HEK293 (cell line): ENCODE measurements at regions not wholly inside any gene's neighbourhood (a gene's known extent, or its start where the extent isn't known, plus 50 kb on each side); places are given as distances from the start of the nearest gene placed in this dataset.

Experiments
- CTCF ChIA-PET: fragments of 350-600 bp; formaldehyde crosslinking; extraction: SDS; loops from one replicate; lab custom pipeline; 2021; ENCODE audit warnings: antibody characterized with exemption; lab: Yijun Ruan, JAX
- POLR2A ChIA-PET: fragments of 300-600 bp; formaldehyde crosslinking; extraction: SDS; loops from one replicate; lab custom pipeline; 2020; ENCODE audit warnings: antibody characterized with exemption, inconsistent platforms; lab: Yijun Ruan, JAX
- H3K27ac ChIP-seq: fragments of 200-500 bp; sonication (Bioruptor generic); 2 replicates; pipeline ENCODE4 v1.5.1; 2014; ENCODE audit warnings: low read depth, low read length, control low read depth, inconsistent platforms; ENCODE audit errors: extremely low read depth
- H3K36me3 ChIP-seq, 2 experiments: fragments of 200-500 bp in 1 of 2; sonication (Bioruptor generic) in 1 of 2; 1 replicate in 1 of 2; 2 replicates in 1 of 2; pipeline ENCODE4 v1.5.1; 2014 to 2017; ENCODE audit warnings: inconsistent platforms in 2 of 2, low read length in 2 of 2; ENCODE audit not compliant: control insufficient read depth in 2 of 2, insufficient read depth in 1 of 2
- H3K4me1 ChIP-seq: fragments of 200-500 bp; sonication (Bioruptor generic); 2 replicates; pipeline ENCODE4 v1.5.1; 2014; ENCODE audit warnings: mild to moderate bottlenecking, low read length, inconsistent platforms; ENCODE audit not compliant: control insufficient read depth, insufficient read depth
- H3K4me3 ChIP-seq: 2 replicates; pipeline ENCODE4 v1.5.1; 2011; ENCODE audit warnings: low read depth, mild to moderate bottlenecking, control low read depth, low read length, moderate library complexity
- H3K9me3 ChIP-seq: fragments of 200-500 bp; sonication (Bioruptor generic); 2 replicates; pipeline ENCODE4 v1.5.1; 2014; ENCODE audit warnings: low read depth, low read length, inconsistent platforms; ENCODE audit not compliant: control insufficient read depth, insufficient read depth
- FEZF1 ChIP-seq: fragments of 450-650 bp; formaldehyde crosslinking; IDR thresholded peaks from 2 replicates; pipeline ENCODE4 v1.5.1; 2016; ENCODE audit warnings: missing biosample characterization, missing genetic modification characterization
- GLIS1 ChIP-seq: fragments of 450-650 bp; formaldehyde crosslinking; IDR thresholded peaks from 2 replicates; pipeline ENCODE4 v1.5.1; 2016; ENCODE audit warnings: missing biosample characterization, missing genetic modification characterization
- KLF1 ChIP-seq: fragments of 450-650 bp; formaldehyde crosslinking; IDR thresholded peaks from 2 replicates; pipeline ENCODE4 v1.5.1; 2016; ENCODE audit warnings: missing biosample characterization, missing genetic modification characterization
- KLF10 ChIP-seq: fragments of 450-650 bp; IDR thresholded peaks from 2 replicates; pipeline ENCODE4 v1.5.1; 2018; ENCODE audit warnings: missing biosample characterization, mild to moderate bottlenecking, missing genetic modification characterization
- ZIC2 ChIP-seq: fragments of 450-650 bp; formaldehyde crosslinking; IDR thresholded peaks from 2 replicates; pipeline ENCODE4 v1.5.1; 2016; ENCODE audit warnings: missing biosample characterization, missing genetic modification characterization
- ZNF311 ChIP-seq: fragments of 450-650 bp; formaldehyde crosslinking; IDR thresholded peaks from 2 replicates; pipeline ENCODE4 v1.5.1; 2017; ENCODE audit warnings: missing biosample characterization, missing genetic modification characterization, borderline replicate concordance
- ZNF324 ChIP-seq: fragments of 450-650 bp; formaldehyde crosslinking; IDR thresholded peaks from 2 replicates; pipeline ENCODE4 v1.5.1; 2016; ENCODE audit warnings: missing biosample characterization, missing genetic modification characterization
- ZNF391 ChIP-seq: fragments of 450-650 bp; formaldehyde crosslinking; IDR thresholded peaks from 2 replicates; pipeline ENCODE4 v1.5.1; 2016; ENCODE audit warnings: low read depth, missing biosample characterization, missing genetic modification characterization, borderline replicate concordance
- ZNF473 ChIP-seq: fragments of 450-650 bp; formaldehyde crosslinking; IDR thresholded peaks from 2 replicates; pipeline ENCODE4 v1.5.1; 2017; ENCODE audit warnings: missing biosample characterization, missing genetic modification characterization
- ZNF514 ChIP-seq: fragments of 450-650 bp; formaldehyde crosslinking; IDR thresholded peaks from 2 replicates; pipeline ENCODE4 v1.5.1; 2016; ENCODE audit warnings: missing biosample characterization, missing genetic modification characterization
- ZNF529 ChIP-seq: fragments of 450-650 bp; formaldehyde crosslinking; IDR thresholded peaks from 2 replicates; pipeline ENCODE4 v1.5.1; 2017; ENCODE audit warnings: missing genetic modification characterization, missing biosample characterization; ENCODE audit not compliant: insufficient replicate concordance
- ZNF548 ChIP-seq: fragments of 450-650 bp; formaldehyde crosslinking; IDR thresholded peaks from 2 replicates; pipeline ENCODE4 v1.5.1; 2016; ENCODE audit warnings: missing biosample characterization, missing genetic modification characterization
- ZNF596 ChIP-seq: fragments of 450-650 bp; IDR thresholded peaks from 2 replicates; pipeline ENCODE4 v1.5.0; 2018; ENCODE audit warnings: missing biosample characterization, mild to moderate bottlenecking, missing genetic modification characterization, moderate library complexity
- ZNF626 ChIP-seq: fragments of 450-650 bp; sonication (Bioruptor Pico); formaldehyde crosslinking; IDR thresholded peaks from 2 replicates; pipeline ENCODE4 v1.5.1; 2018; ENCODE audit warnings: missing biosample characterization, missing genetic modification characterization, inconsistent platforms
- ZNF664 ChIP-seq: fragments of 450-650 bp; formaldehyde crosslinking; IDR thresholded peaks from 2 replicates; pipeline ENCODE4 v1.5.1; 2016; ENCODE audit warnings: missing biosample characterization, missing genetic modification characterization
- ZNF707 ChIP-seq: fragments of 450-650 bp; formaldehyde crosslinking; IDR thresholded peaks from 2 replicates; pipeline ENCODE4 v1.5.1; 2016; ENCODE audit warnings: missing biosample characterization, missing genetic modification characterization
- ZNF843 ChIP-seq: fragments of 450-650 bp; formaldehyde crosslinking; IDR thresholded peaks from 2 replicates; pipeline ENCODE4 v1.5.1; 2016; ENCODE audit warnings: missing biosample characterization, missing genetic modification characterization
- TF ChIP-seq, protein P1 (sequence below): fragments of 450-650 bp; formaldehyde crosslinking; IDR thresholded peaks from 2 replicates; pipeline ENCODE4 v1.5.1; 2016; ENCODE audit warnings: missing biosample characterization, missing genetic modification characterization, borderline replicate concordance
- TF ChIP-seq, protein P2 (sequence below): fragments of 450-650 bp; formaldehyde crosslinking; IDR thresholded peaks from 2 replicates; pipeline ENCODE4 v1.5.1; 2016; ENCODE audit warnings: missing biosample characterization, missing genetic modification characterization, borderline replicate concordance
- TF ChIP-seq, protein P3 (sequence below): fragments of 450-650 bp; formaldehyde crosslinking; IDR thresholded peaks from 2 replicates; pipeline ENCODE4 v1.5.1; 2017; ENCODE audit warnings: missing biosample characterization, missing genetic modification characterization
- TF ChIP-seq, protein P4 (sequence below): fragments of 450-650 bp; formaldehyde crosslinking; IDR thresholded peaks from 2 replicates; pipeline ENCODE4 v1.5.0; 2017; ENCODE audit warnings: missing biosample characterization, missing genetic modification characterization, borderline replicate concordance
- TF ChIP-seq, protein P5 (sequence below): fragments of 450-650 bp; formaldehyde crosslinking; IDR thresholded peaks from 2 replicates; pipeline ENCODE4 v1.5.1; 2017; ENCODE audit warnings: missing biosample characterization, missing genetic modification characterization

DNA sequence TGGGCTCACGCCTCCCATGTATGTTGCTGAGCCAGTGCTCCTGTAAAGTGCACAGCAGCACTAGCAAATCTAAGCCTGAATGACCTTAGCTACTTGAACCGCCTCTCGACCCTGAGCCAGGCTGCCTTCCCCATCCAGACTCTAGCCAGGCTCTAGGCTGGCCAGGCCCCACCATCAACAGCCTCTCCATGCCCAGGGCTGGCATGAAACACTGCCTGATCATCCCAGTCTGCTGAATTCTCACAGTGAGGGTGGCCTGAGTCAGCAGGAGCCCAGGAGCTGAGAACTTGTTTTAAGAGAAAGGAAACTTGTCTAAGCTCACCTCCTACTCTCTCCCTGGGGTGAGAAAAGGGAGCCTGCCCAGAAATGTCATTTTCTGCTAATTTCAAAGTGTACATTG, 733.3 kb downstream of the PTPRU start:
- POLR2A ChIA-PET = no interaction called here

DNA sequence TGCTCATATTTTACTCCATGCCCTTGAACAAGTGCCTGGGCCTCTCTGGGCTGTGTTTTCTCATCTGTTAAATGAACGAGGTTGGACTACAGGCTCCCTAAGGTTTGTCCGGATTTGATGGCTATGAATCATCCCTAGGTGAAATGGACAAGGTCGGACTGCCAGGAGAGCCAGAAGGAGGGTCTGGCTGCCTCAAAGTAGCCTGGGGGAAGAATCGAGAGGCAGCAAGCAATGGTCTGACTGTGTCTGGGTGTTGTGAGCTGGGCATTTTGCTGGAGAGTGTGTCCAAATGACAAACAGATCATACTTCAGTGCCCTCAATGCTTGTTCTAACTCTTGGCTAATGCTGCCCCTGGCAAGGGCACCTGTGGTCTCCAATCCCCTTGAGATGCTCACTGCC, 730.9 kb downstream of the PTPRU start:
- Histone ChIP-seq H3K27ac (no peak overlapping the region), H3K4me3 (no peak overlapping the region), H3K36me3 (no peaks in the 10 kb centered on the region), H3K9me3 (no peaks in the 10 kb centered on the region), H3K4me1 (no peaks in the 10 kb centered on the region)
- CTCF ChIA-PET = interaction anchor here (0.6 to 0.7 kb wide), 2 partner anchors 13 to 709 kb away, joined by 3 to 4 read pairs; no protein-coding TSS in a partner anchor
- TF ChIP-seq ZNF514 (tag by site-specific recombination) (no peak), ZNF473 (no peak), ZNF548 (tag by site-specific recombination) (no peak), ZNF324 (no peak), ZNF529 (tag by site-specific recombination) (no peak), ZNF596 (tag by site-specific recombination) (no peak), ZNF707 (tag by site-specific recombination) (no peak), ZIC2 (tag by site-specific recombination) (no peak), ZNF311 (tag by site-specific recombination) (no peak), KLF10 (tag by site-specific recombination) (no peak)
- TF ChIP-seq, protein P1, sequence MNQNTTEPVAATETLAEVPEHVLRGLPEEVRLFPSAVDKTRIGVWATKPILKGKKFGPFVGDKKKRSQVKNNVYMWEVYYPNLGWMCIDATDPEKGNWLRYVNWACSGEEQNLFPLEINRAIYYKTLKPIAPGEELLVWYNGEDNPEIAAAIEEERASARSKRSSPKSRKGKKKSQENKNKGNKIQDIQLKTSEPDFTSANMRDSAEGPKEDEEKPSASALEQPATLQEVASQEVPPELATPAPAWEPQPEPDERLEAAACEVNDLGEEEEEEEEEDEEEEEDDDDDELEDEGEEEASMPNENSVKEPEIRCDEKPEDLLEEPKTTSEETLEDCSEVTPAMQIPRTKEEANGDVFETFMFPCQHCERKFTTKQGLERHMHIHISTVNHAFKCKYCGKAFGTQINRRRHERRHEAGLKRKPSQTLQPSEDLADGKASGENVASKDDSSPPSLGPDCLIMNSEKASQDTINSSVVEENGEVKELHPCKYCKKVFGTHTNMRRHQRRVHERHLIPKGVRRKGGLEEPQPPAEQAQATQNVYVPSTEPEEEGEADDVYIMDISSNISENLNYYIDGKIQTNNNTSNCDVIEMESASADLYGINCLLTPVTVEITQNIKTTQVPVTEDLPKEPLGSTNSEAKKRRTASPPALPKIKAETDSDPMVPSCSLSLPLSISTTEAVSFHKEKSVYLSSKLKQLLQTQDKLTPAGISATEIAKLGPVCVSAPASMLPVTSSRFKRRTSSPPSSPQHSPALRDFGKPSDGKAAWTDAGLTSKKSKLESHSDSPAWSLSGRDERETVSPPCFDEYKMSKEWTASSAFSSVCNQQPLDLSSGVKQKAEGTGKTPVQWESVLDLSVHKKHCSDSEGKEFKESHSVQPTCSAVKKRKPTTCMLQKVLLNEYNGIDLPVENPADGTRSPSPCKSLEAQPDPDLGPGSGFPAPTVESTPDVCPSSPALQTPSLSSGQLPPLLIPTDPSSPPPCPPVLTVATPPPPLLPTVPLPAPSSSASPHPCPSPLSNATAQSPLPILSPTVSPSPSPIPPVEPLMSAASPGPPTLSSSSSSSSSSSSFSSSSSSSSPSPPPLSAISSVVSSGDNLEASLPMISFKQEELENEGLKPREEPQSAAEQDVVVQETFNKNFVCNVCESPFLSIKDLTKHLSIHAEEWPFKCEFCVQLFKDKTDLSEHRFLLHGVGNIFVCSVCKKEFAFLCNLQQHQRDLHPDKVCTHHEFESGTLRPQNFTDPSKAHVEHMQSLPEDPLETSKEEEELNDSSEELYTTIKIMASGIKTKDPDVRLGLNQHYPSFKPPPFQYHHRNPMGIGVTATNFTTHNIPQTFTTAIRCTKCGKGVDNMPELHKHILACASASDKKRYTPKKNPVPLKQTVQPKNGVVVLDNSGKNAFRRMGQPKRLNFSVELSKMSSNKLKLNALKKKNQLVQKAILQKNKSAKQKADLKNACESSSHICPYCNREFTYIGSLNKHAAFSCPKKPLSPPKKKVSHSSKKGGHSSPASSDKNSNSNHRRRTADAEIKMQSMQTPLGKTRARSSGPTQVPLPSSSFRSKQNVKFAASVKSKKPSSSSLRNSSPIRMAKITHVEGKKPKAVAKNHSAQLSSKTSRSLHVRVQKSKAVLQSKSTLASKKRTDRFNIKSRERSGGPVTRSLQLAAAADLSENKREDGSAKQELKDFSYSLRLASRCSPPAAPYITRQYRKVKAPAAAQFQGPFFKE (tag by site-specific recombination) = no peak
- TF ChIP-seq, protein P2, sequence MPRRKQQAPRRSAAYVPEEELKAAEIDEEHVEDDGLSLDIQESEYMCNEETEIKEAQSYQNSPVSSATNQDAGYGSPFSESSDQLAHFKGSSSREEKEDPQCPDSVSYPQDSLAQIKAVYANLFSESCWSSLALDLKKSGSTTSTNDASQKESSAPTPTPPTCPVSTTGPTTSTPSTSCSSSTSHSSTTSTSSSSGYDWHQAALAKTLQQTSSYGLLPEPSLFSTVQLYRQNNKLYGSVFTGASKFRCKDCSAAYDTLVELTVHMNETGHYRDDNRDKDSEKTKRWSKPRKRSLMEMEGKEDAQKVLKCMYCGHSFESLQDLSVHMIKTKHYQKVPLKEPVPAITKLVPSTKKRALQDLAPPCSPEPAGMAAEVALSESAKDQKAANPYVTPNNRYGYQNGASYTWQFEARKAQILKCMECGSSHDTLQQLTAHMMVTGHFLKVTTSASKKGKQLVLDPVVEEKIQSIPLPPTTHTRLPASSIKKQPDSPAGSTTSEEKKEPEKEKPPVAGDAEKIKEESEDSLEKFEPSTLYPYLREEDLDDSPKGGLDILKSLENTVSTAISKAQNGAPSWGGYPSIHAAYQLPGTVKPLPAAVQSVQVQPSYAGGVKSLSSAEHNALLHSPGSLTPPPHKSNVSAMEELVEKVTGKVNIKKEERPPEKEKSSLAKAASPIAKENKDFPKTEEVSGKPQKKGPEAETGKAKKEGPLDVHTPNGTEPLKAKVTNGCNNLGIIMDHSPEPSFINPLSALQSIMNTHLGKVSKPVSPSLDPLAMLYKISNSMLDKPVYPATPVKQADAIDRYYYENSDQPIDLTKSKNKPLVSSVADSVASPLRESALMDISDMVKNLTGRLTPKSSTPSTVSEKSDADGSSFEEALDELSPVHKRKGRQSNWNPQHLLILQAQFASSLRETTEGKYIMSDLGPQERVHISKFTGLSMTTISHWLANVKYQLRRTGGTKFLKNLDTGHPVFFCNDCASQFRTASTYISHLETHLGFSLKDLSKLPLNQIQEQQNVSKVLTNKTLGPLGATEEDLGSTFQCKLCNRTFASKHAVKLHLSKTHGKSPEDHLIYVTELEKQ = no peak
- TF ChIP-seq, protein P3, sequence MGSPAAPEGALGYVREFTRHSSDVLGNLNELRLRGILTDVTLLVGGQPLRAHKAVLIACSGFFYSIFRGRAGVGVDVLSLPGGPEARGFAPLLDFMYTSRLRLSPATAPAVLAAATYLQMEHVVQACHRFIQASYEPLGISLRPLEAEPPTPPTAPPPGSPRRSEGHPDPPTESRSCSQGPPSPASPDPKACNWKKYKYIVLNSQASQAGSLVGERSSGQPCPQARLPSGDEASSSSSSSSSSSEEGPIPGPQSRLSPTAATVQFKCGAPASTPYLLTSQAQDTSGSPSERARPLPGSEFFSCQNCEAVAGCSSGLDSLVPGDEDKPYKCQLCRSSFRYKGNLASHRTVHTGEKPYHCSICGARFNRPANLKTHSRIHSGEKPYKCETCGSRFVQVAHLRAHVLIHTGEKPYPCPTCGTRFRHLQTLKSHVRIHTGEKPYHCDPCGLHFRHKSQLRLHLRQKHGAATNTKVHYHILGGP (tag by site-specific recombination) = no peak
- TF ChIP-seq, protein P4, sequence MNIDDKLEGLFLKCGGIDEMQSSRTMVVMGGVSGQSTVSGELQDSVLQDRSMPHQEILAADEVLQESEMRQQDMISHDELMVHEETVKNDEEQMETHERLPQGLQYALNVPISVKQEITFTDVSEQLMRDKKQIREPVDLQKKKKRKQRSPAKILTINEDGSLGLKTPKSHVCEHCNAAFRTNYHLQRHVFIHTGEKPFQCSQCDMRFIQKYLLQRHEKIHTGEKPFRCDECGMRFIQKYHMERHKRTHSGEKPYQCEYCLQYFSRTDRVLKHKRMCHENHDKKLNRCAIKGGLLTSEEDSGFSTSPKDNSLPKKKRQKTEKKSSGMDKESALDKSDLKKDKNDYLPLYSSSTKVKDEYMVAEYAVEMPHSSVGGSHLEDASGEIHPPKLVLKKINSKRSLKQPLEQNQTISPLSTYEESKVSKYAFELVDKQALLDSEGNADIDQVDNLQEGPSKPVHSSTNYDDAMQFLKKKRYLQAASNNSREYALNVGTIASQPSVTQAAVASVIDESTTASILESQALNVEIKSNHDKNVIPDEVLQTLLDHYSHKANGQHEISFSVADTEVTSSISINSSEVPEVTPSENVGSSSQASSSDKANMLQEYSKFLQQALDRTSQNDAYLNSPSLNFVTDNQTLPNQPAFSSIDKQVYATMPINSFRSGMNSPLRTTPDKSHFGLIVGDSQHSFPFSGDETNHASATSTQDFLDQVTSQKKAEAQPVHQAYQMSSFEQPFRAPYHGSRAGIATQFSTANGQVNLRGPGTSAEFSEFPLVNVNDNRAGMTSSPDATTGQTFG (tag by site-specific recombination) = no peak
- POLR2A ChIA-PET = no interaction called here

More for the DNA sequence above, 733.3 kb downstream of the PTPRU start:
- Histone ChIP-seq H3K36me3 (no peaks in the 10 kb centered on the region), H3K9me3 (no peaks in the 10 kb centered on the region), H3K27ac (no peak overlapping the region), H3K4me1 (no peaks in the 10 kb centered on the region), H3K4me3 (no peak overlapping the region)
- no peak for TF ChIP-seq KLF1 (tag by site-specific recombination)
- TF ChIP-seq ZNF843 (tag by site-specific recombination) = no peak
- no peak for TF ChIP-seq ZNF664 (tag by site-specific recombination)
- TF ChIP-seq, protein P5, sequence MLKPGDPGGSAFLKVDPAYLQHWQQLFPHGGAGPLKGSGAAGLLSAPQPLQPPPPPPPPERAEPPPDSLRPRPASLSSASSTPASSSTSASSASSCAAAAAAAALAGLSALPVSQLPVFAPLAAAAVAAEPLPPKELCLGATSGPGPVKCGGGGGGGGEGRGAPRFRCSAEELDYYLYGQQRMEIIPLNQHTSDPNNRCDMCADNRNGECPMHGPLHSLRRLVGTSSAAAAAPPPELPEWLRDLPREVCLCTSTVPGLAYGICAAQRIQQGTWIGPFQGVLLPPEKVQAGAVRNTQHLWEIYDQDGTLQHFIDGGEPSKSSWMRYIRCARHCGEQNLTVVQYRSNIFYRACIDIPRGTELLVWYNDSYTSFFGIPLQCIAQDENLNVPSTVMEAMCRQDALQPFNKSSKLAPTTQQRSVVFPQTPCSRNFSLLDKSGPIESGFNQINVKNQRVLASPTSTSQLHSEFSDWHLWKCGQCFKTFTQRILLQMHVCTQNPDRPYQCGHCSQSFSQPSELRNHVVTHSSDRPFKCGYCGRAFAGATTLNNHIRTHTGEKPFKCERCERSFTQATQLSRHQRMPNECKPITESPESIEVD (tag by site-specific recombination) = no peak
- no peak for TF ChIP-seq ZNF626 (tag by site-specific recombination)
- TF ChIP-seq GLIS1 = no peak
- no peak for TF ChIP-seq ZNF391 (tag by site-specific recombination)
- TF ChIP-seq ZNF324 = no peak
- TF ChIP-seq FEZF1 (tag by site-specific recombination) = no peak
- CTCF ChIA-PET = no interaction called here
